ENCODE measurements at regions not wholly inside any gene's neighbourhood (a gene's known extent, or its start where the extent isn't known, plus 50 kb on each side); places are given as distances from the start of the nearest gene placed in this dataset.

- TF ChIP-seq GABPA (IDR thresholded peaks at IDR 0.05; ENCODE audit: low read depth) (no peak), POLR2AphosphoS5 (IDR thresholded peaks at IDR 0.05; ENCODE audit: low read depth) (peak; percentile 74), SPI1 (IDR thresholded peaks at IDR 0.05; ENCODE audit: borderline replicate concordance, low read depth) (peak; percentile 28; the same call in 1 of the 2 replicates)
- DNase-seq (ENCODE audit: low read depth in 1 of 2, low spot score in 1 of 2): peak; percentile 17 to 75
- Histone ChIP-seq H3K4me3 (replicated peaks; ENCODE audit: insufficient read depth, low read length) (peak overlapping the region; percentile 48), H3K27ac (replicated peaks) (peak overlapping the region; percentile 45), H3K27me3 (ENCODE audit: insufficient read depth, poor library complexity, severe bottlenecking) (no peaks in the 10 kb centered on the region)
Measured at GRCh38 chr2:64228126-64228678, 84.0 kb upstream of the PELI1 start.

DNA sequence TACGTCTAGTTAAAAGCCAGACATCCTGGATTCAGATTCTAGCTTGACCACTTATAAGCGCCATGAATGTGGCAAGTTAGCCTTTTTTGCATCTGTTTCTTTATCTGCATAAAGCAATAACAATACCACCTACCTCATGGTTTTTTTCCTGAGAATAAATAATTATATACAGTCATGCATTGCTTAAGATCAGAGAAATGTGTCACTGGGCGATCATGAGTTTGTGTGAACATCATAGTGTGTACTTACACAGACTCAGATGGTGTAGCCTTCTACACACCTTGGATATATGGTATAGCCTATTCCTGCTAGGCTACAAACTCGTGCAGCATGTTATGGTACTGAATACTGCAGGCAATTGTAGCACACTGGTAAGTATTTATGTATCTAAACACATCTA lies 84.7 kb upstream of the PELI1 start:
- H3K4me3 ChIP-seq (replicated peaks; ENCODE audit: insufficient read depth, low read length): no peak overlapping the region
- TF ChIP-seq POLR2AphosphoS5 (IDR thresholded peaks at IDR 0.05; ENCODE audit: low read depth) (no peak), SPI1 (IDR thresholded peaks at IDR 0.05; ENCODE audit: borderline replicate concordance, low read depth) (no peak), GABPA (IDR thresholded peaks at IDR 0.05; ENCODE audit: low read depth) (no peak), CTCF (IDR thresholded peaks at IDR 0.05; ENCODE audit: insufficient read depth, low read length) (no peak)
- TF ChIP-seq, protein P1, sequence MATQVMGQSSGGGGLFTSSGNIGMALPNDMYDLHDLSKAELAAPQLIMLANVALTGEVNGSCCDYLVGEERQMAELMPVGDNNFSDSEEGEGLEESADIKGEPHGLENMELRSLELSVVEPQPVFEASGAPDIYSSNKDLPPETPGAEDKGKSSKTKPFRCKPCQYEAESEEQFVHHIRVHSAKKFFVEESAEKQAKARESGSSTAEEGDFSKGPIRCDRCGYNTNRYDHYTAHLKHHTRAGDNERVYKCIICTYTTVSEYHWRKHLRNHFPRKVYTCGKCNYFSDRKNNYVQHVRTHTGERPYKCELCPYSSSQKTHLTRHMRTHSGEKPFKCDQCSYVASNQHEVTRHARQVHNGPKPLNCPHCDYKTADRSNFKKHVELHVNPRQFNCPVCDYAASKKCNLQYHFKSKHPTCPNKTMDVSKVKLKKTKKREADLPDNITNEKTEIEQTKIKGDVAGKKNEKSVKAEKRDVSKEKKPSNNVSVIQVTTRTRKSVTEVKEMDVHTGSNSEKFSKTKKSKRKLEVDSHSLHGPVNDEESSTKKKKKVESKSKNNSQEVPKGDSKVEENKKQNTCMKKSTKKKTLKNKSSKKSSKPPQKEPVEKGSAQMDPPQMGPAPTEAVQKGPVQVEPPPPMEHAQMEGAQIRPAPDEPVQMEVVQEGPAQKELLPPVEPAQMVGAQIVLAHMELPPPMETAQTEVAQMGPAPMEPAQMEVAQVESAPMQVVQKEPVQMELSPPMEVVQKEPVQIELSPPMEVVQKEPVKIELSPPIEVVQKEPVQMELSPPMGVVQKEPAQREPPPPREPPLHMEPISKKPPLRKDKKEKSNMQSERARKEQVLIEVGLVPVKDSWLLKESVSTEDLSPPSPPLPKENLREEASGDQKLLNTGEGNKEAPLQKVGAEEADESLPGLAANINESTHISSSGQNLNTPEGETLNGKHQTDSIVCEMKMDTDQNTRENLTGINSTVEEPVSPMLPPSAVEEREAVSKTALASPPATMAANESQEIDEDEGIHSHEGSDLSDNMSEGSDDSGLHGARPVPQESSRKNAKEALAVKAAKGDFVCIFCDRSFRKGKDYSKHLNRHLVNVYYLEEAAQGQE (IDR thresholded peaks at IDR 0.05; ENCODE audit: insufficient replicate concordance, low read depth): no peak

DNA sequence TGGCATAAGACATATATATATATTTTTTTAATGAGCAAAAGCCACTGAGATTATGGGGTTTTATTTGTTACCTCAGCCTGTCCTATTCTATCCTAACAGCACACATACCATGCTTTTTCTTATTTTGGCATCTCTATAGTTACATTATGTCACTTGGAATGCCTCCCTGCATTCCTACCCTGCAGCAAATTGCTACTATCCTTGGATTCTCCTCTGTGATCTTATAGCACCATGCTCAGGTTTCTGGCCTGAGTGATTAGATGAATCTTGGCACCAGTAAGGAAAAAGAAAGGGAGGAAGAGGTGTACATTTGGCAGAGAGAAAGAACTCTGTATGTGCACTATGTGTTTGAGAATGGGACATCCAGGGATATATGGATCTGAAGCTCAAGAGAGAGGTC lies 86.3 kb upstream of the PELI1 start:
- Histone ChIP-seq H3K27ac (replicated peaks) (no peak overlapping the region), H3K4me3 (replicated peaks; ENCODE audit: insufficient read depth, low read length) (no peak overlapping the region), H3K27me3 (ENCODE audit: insufficient read depth, poor library complexity, severe bottlenecking) (no peaks in the 10 kb centered on the region)
- TF ChIP-seq SPI1 (IDR thresholded peaks at IDR 0.05; ENCODE audit: borderline replicate concordance, low read depth) (no peak), POLR2AphosphoS5 (IDR thresholded peaks at IDR 0.05; ENCODE audit: low read depth) (no peak), CTCF (IDR thresholded peaks at IDR 0.05; ENCODE audit: insufficient read depth, low read length) (no peak), GABPA (IDR thresholded peaks at IDR 0.05; ENCODE audit: low read depth) (no peak)
- TF ChIP-seq, protein P1 (IDR thresholded peaks at IDR 0.05; ENCODE audit: insufficient replicate concordance, low read depth): no peak
- DNase-seq (ENCODE audit: low read depth in 1 of 2, low spot score in 1 of 2): no peak

More for the DNA sequence above, 84.7 kb upstream of the PELI1 start:
- no peak for DNase-seq (ENCODE audit: low read depth in 1 of 2, low spot score in 1 of 2)
- no peaks in the 10 kb centered on the region for H3K27me3 ChIP-seq (ENCODE audit: insufficient read depth, poor library complexity, severe bottlenecking)
- no peak overlapping the region; the same call in 1 of the 2 replicates for H3K27ac ChIP-seq (replicated peaks)

DNA sequence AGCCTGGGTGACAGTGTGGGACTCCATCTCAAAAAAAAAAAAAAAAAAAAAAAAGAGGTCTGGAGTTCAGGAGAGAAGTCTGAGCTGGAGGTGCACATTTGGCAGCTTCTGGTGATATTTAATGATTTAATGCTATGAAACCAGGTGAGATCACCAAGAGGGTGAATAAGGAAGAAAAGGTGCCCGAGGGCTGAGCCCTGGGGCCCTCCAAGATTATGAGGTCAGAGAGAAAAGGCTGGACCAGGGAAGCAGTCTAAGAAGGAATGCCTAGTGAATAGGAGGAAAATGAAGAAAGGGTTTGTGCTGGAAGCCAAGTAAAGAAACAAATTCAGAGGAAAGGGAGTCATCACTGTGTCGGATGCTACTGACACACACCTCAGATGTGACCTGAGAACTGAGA lies 88.0 kb upstream of the PELI1 start:
- H3K27me3 ChIP-seq (ENCODE audit: insufficient read depth, poor library complexity, severe bottlenecking): no peaks in the 10 kb centered on the region
- DNase-seq (ENCODE audit: low read depth in 1 of 2, low spot score in 1 of 2): no peak
- no peak overlapping the region for H3K4me3 ChIP-seq (replicated peaks; ENCODE audit: insufficient read depth, low read length)
- no peak overlapping the region for H3K27ac ChIP-seq (replicated peaks)
- no peak for TF ChIP-seq SPI1 (IDR thresholded peaks at IDR 0.05; ENCODE audit: borderline replicate concordance, low read depth)
- TF ChIP-seq POLR2AphosphoS5 (IDR thresholded peaks at IDR 0.05; ENCODE audit: low read depth): no peak
- TF ChIP-seq, protein P1 (IDR thresholded peaks at IDR 0.05; ENCODE audit: insufficient replicate concordance, low read depth): no peak
- no peak for TF ChIP-seq CTCF (IDR thresholded peaks at IDR 0.05; ENCODE audit: insufficient read depth, low read length)
